Peyer's patch (tissue), 4 donors: ENCODE measurements at regions not wholly inside any gene's neighbourhood (a gene's known extent, or its start where the extent isn't known, plus 50 kb on each side); places are given as distances from the start of the nearest gene placed in this dataset.

Source experiments
- POLR2A ChIP-seq, 2 donors: fragments of 450-650 bp; IDR thresholded peaks; one replicate each; pipeline ENCODE4 v1.5.1; 2017; ENCODE audit warnings: antibody characterized with exemption in 2 of 2, mild to moderate bottlenecking in 2 of 2, moderate library complexity in 2 of 2
- TF ChIP-seq, protein P1 (sequence below), 6 experiments: fragments of 450-650 bp in 4 of 6; fragments of 200-600 bp in 2 of 6; sonication (generic) in 1 of 6; IDR thresholded peaks; one replicate each; pipeline ENCODE4 v1.5.1; 2017 to 2019; ENCODE audit warnings: antibody characterized with exemption in 6 of 6, mild to moderate bottlenecking in 3 of 6, moderate library complexity in 1 of 6

DNA sequence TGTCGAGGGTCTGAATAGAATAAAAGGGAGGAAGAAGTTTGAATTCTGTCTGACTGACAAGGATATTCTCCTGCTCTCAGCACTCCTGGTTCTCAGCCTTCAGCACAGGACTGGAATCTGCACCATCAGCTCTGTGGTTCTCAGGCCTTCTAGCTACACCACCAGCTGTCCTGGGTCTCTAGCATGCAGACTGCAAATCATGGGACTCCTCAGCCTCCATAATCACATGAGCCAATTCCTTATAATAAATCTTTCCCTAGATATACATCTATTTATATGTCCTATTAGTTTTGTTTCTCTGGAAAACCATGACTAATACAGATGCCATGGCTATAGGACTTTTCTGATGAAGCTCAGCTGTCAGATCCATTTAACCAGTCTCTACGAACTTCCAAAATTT lies 132.8 kb upstream of the ECI2 start:
- TF ChIP-seq, protein P1, sequence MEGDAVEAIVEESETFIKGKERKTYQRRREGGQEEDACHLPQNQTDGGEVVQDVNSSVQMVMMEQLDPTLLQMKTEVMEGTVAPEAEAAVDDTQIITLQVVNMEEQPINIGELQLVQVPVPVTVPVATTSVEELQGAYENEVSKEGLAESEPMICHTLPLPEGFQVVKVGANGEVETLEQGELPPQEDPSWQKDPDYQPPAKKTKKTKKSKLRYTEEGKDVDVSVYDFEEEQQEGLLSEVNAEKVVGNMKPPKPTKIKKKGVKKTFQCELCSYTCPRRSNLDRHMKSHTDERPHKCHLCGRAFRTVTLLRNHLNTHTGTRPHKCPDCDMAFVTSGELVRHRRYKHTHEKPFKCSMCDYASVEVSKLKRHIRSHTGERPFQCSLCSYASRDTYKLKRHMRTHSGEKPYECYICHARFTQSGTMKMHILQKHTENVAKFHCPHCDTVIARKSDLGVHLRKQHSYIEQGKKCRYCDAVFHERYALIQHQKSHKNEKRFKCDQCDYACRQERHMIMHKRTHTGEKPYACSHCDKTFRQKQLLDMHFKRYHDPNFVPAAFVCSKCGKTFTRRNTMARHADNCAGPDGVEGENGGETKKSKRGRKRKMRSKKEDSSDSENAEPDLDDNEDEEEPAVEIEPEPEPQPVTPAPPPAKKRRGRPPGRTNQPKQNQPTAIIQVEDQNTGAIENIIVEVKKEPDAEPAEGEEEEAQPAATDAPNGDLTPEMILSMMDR (IDR thresholded peaks at IDR 0.05): no peak
- no peak for TF ChIP-seq POLR2A (IDR thresholded peaks at IDR 0.05)
